NCI-H2029 treated with DMSO at 0.1 percent for 48 hours (cell line): ENCODE measurements at regions not wholly inside any gene's neighbourhood (a gene's known extent, or its start where the extent isn't known, plus 50 kb on each side); places are given as distances from the start of the nearest gene placed in this dataset.
"Not testable (repeated sequence)": the region's sequence is repeated elsewhere in the genome, so short reads cannot be mapped to it uniquely, and the experiment has no call there.

Source experiments
- DNase-seq: peaks from one replicate; lab custom pipeline; 2025; lab: John Stamatoyannopoulos, UW

DNA sequence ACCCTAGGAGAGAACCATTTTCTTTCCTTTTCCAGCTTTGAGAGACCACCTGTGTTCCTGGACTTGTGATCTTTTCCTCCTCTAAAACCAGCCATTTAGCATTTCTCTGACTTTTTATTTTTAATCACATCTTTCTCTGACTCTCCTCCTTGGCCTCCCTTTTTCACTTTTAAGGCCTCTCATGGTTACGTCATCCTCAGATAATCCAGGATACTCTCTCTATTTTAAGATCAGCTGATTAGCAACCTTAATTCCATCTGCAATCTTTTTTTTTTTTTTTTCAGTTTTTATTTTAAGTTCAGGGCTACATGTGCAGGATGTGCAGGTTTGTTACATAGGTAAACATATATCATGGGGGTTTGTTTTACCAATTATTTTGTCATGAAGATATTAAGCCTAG lies 54.0 kb downstream of the RFPL4B start:
- DNase-seq, result no peak

- no peak for DNase-seq
These were observed 60.0 kb downstream of the RFPL4B start for GRCh38 chr6:112407101-112407590.

GRCh38 chr6:112408522-112408921 lies 61.4 kb downstream of the RFPL4B start:
- no peak for DNase-seq

- DNase-seq, result no peak
These were observed 62.2 kb downstream of the RFPL4B start for GRCh38 chr6:112409311-112409710.

DNA sequence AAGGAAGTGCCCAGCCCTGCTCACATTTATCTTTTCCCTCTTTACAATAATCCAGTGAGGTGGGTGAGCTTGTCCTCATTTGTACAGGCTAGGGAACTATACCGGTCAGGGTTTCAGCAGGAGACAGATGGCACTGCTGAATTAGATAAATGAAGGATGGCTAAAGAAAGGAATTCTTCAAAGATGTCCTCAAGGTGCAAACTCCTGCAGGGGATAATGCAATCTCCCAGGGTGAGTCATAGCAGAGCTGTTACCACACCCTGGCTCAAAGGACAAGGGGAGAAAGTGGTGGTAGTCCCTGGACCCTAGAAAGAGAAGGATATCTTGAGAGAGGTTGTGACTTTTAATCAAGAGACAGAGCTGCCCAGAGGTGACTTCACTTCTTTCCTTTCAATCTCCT lies 66.7 kb downstream of the RFPL4B start:
- no peak for DNase-seq

GRCh38 chr6:112415366-112415765 lies 68.2 kb downstream of the RFPL4B start:
- DNase-seq, result no peak

GRCh38 chr6:112416866-112417265 lies 69.7 kb downstream of the RFPL4B start:
- no peak for DNase-seq

GRCh38 chr6:112427011-112427410 lies 79.9 kb downstream of the RFPL4B start:
- not testable (repeated sequence) for DNase-seq

- DNase-seq, result no peak
These were observed 80.4 kb downstream of the RFPL4B start for GRCh38 chr6:112427499-112427898.

- DNase-seq, result no peak
These were observed 81.3 kb downstream of the RFPL4B start for GRCh38 chr6:112428477-112428876.

- no peak for DNase-seq
These were observed 82.1 kb downstream of the RFPL4B start for GRCh38 chr6:112429226-112429625.

GRCh38 chr6:112431803-112432202 lies 84.7 kb downstream of the RFPL4B start:
- no peak for DNase-seq

DNA sequence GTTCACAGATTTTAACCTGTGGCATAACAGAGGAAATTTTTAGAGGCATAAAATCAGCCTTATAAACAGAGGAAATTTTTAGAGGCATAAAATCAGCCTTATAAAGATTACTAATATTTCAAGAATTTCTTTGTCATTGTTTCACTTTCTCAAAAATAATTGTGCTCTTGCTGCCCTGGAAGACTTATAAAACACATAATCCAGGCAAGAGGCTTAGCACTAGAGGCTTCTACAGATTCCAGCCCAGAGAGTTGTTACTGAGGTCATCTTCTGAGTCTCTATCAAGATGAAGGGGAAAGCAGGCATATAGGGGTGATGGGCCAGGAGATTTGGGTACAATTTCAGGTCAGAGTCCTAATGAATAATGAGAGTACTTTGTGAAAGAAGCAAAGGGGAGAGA lies 85.7 kb downstream of the RFPL4B start:
- DNase-seq, result no peak

DNA sequence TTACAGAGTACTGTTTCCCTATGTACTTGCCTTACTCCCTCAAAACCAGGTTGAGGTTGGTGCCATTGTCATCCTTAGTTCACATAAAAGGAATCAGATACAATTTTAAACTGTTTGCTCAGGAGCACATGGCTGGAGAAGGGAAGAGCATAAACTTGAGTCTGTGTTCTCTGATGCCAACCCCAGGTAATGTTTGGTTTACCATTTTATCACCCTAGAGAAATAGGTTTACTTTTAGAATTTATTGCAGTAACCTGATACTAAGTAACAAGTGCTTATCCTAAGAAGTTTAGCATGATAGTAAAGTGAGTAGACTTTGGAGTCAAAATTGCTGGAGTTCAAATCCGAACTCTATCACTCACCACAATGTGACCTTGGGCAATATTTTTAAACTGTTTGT lies 86.3 kb downstream of the RFPL4B start:
- no peak for DNase-seq

DNA sequence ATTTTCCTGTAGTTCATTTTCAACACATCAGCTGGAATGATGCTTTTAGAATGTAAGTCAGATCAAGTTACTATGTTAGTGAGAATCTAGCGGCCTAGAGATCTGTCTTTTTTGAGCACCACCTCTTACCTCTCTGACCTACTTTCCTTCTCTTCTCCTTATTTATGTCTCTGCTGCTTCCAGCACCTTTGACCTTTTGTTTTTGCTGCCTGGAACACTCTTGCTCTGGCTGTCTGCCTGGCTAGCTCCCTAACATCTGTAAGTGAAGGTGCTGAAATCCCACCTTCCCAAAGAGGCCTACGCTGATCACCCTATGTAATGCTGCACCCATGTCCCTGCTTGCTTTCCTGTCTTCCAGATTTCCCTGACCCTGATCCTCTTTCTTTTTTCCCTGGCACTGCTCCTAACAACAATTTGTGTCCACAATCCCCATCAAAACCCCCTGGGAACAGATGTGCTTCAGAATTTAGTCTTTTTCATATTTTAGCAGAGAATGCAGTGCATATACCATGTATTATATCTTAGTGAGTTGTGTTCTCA lies 87.8 kb downstream of the RFPL4B start:
- DNase-seq, result no peak

DNA sequence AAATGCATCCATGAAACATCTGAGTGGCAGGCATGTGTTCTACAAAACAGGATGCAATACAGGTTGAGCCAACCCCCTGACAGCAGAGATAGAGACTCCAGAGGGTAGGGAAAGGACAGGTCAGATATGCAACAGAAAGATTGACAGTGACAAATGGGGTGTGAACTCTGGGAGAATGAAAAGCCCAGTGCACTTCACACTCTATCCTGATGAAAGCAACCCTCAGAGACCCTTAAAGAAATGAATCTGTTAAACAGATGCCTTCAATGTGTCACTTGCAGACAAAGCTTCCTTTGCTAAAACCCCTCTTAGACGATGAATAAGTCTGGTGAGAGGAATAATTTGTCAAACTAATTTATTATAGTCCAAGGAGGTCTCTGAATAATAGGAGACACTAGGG lies 89.9 kb downstream of the RFPL4B start:
- no peak for DNase-seq

- no peak for DNase-seq
These were observed 91.9 kb downstream of the RFPL4B start for GRCh38 chr6:112439010-112439409.

DNA sequence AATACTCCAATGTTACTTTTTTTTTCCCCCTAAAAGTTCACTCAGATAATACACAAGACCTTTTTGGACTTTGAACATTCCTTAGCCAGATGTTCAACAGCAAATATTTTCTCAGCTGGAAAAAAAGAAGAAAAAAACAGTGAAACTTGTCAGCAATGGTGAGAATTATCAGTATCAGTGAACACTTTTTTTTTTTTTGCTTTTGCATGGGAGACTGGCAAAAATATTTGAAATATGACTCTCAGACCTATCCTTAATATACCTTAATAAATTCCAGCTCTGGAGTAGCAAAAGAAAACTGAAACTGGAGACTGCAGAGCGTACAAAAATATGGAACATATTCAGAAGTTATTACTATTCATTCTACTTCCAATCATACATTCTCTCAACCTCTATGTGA lies 92.3 kb downstream of the RFPL4B start:
- no peak for DNase-seq

DNA sequence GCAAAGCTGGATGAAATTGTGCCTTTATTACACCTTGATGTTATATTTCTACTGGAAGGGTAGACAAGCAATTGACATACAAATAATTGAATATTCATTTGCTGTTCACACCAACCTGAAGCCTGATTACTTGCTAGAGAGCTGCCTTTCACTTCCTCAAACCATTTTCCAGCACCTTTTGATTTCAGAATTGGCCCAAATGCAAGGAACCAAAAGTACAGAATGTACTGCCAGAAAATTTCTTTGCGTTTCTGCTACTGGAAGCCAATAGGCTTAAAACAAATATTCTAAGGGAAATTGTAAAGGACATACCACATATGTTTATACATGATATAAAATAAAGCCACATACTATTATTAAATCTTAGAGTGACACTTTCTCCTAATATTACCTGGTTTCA lies 94.5 kb downstream of the RFPL4B start:
- no peak for DNase-seq

DNA sequence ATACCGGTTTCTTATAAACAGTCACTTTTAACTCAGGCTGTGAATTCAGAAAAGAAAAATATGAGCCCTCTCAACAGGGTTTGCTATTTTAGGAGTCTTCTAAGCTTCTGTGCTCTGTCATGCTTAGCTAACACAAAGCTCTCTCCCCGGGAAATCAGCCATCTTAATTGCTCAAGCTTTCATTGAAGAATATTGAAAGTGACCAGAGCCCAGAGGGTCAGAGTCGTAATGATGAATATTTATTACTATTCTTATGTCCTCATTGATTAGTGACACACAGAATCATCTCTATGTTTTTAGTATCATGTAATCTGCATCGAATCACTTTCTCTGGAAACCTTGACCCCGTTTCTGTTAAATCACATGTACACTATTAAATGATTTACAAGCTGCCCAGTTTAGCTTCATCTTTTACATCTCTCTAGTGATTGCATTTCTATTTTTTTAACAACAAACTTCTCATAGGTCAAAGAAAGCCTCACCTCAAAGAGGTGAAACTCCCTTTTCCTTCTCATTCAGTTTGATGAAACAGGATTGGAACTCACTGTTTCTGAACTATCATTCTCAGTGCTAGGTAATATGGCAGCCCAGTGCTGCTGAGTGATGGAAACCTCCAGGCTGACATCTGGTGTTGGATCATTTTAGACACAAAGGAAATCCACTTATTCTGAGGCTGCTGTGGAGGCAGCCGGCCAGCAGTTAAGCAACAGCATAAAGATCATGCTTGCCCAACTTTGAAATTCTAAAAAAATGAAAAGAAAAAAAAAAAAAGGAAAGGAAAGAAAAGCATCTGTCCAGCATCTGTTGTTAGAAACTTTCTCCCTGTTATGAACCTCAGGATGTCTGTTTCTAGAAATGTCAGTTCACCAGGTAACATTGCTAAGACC lies 96.3 kb downstream of the RFPL4B start:
- DNase-seq, result no peak

DNA sequence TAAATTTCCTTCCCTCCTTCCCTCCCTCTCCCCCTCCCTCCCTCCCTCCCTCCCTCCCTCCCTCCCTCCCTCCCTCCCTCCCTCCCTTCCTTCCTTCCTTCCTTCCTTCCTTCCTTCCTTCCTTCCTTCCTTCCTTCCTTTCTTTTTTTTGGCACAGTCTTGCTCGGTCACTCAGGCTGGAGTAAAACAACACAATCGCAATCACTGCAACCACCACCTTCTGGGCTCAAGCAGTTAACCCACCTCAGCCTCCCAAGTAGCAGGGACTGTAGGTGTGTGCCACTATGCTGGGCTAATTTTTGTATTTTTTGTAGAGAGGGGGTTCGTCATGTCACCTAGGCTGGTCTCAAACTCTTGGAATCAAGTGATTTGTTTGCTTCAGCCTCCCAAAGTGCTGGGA lies 101.7 kb downstream of the RFPL4B start:
- not testable (repeated sequence) for DNase-seq

DNA sequence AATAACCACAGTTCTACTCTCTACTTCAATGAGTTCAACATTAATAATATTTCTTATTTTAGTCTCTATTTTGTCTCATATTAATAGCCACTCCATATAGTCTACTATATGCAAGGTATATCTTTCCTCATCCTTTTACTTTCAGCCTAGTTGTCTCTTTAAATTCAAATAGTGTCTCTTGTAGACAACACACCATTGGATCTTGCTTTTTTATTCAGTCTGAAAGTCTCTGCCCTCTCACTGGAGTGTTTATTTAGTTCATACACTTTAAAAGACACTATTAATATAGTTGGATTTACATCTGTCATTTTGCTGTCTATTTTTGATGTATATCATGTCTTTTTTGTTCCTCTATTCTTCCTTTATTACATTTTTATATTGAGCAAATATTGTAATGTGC lies 103.5 kb downstream of the RFPL4B start:
- DNase-seq, result no peak

GRCh38 chr6:112457886-112458285 lies 110.8 kb downstream of the RFPL4B start:
- DNase-seq, result no peak
